GM21515 (cell line): ENCODE measurements at regions not wholly inside any gene's neighbourhood (a gene's known extent, or its start where the extent isn't known, plus 50 kb on each side); places are given as distances from the start of the nearest gene placed in this dataset.
A peak's percentile ranks its signal among the peaks of the same experiment; 100 is the strongest.
"Not testable (repeated sequence)": the region's sequence is repeated elsewhere in the genome, so short reads cannot be mapped to it uniquely, and the experiment has no call there.

ENCODE experiments used
- ATAC-seq: cut with Tn5 transposase; IDR thresholded peaks from one replicate; pipeline ENCODE4 v1.9.1; 2021; ENCODE audit not compliant: unreplicated experiment

DNA sequence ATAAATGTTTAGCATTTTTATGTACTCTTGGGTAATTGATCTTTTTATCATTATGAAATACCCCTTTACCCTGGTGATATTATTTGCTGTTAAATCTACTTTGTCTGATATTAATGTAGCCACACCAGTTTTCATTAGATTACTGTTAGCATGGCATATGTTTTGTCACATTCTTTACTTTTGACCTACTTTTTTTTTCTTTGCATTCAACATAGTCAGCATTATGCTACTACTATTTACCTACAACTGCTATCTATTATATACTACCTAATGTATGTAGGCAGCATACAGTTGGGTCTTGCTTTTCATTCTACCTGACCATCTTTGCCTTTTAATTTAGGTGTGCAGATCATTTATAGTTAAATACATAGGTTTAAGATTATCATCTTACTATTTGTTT lies 1429.6 kb upstream of the ALCAM start:
- ATAC-seq = no peak

DNA sequence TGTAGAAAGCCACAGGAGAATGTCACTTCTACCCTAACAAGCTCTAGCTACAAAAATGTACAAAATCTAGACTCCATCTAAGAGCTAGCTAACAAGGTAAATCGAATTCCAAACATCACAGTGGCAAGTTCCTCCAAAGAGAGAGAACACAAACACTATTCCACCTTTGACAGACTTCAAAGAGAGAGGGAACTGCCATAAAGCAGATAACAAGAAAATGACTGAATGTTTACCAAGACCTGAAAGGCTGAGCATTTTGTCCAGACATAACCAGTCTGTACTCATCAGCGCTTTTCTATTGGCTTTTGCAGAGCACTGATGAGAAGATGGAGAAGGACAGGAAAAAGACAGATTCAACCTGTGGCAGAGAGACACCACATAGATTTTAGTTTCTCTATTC lies 1419.6 kb upstream of the ALCAM start:
- no peak for ATAC-seq

DNA sequence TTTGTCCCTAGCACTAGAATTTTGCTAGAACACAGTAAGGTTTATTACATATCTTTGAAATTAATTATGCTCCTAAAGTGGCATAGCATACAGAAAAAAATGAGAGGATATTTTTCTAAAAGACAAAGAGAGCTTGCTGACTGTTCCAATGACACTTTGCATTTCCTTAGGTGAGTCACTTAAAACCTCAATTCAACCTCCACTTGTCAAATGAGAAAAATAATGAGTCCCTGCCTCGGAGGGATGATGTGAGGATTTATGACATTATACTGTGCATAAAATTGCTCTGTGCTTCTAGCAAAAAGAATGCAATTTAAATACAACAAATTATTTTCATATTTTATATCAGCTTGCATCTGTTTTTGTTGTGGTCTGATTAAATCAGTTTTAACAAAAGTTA lies 1417.0 kb upstream of the ALCAM start:
- no peak for ATAC-seq

DNA sequence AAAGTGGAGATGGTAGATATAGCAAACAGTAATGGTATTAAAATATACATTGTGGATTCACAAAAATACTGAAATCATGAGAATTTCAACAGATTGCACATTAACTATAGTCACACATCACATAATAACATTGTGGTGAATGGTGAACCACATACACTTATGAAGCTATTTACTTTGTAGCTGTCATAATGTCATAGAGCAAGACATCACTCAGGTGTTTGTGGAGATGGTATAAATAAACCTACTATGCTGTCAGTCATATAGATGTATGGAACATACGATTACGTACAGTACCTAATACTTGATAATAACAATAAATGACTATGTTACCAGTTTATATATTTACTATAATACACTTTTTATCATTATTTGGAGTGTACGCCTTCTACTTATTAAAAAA lies 1416.0 kb upstream of the ALCAM start:
- no peak for ATAC-seq

DNA sequence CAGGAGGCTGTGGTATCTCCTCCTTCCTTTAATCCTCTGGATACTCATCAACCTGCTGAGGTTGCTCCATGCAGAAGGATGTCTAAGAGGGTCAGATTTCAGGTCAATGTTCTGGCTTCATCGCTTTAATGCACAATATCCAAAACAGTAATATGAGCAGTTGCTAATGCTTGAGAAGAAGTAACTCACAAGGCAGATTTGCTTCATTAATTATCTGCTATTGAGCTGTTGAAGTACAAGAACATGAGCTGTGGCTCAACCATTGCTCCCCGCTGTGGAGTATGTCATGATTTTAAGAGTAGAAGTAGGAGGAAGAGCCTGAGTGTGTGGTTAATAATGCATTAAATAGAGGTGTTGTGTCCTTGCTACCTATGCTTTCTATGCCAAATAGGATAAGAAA lies 1412.9 kb upstream of the ALCAM start:
- no peak for ATAC-seq

DNA sequence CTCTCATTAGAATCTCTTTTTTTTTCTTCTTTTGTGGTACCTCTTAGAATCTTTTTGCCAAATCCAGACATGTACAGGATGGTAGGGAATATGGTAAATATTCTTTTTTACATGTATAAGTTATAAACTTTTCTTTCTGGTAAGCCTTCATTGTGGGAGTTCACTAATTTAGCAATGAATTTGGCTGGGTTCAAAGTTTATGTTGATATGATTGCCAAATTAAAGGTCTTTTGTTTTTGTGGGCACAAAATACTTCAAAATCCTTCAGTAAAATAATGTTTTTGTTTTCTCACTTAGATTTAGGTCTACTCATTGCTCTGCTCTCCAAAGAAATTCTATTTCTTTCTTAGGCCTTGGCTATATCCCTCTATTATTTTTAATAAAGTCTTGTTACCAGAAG lies 1405.9 kb upstream of the ALCAM start:
- no peak for ATAC-seq

DNA sequence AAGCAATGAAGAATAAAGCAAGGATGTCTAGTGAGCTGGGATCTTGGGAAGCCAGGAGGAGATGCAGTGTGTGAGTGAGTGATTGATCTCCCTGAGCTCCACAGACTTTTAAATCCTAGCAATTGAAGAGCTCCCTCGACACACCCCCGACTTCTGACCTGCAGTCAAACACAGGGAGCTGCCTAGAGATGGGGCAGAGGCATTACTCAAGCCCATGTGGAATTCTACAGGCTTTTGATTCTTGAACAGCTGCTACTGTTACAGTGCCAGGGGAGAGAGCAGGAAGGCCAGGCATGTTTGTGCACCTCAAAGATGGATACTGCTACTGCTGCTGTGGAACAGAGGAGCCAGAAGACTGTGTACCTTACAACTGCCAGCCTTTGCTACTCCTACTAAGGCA lies 1403.1 kb upstream of the ALCAM start:
- no peak for ATAC-seq

DNA sequence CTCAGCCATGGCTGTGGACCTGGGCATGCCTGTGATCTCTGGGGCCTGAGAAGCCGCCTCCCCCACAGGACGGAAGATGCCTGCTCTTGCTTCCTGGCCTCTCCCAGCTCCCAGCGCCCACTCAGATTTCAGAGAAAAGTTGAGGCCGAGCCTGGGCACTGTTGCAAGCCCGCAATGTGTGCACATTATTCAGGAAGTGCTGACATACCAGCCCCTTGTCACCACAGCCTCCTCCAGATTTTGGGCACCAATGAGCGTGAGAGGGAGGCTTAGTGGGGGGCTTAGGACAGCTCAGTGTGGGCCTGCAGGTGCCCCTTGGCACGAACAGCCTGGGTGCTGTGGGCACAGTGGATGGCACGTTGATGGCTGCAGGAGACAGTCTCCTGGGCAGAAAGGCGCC lies 1400.9 kb upstream of the ALCAM start:
- ATAC-seq = no peak

DNA sequence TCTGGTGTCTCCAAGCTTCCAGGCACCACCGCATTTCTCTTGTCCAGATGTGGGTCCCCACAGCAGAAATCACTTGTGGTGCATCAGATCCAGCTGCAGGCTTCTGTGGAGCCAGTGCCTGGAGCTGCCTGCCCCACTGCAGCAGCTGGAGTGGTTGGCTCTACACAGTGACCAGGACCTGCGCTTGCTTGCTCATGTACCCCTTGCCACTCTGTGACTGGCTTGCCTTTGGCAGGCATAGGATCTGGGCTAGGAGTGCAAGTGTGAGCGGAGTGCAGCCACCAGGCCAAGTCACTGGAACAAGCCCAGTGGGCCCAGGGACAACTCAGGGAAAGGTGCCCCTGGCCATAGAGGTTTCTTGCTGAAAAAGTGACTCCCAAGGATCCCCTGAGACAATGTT lies 1400.0 kb upstream of the ALCAM start:
- ATAC-seq = no peak

DNA sequence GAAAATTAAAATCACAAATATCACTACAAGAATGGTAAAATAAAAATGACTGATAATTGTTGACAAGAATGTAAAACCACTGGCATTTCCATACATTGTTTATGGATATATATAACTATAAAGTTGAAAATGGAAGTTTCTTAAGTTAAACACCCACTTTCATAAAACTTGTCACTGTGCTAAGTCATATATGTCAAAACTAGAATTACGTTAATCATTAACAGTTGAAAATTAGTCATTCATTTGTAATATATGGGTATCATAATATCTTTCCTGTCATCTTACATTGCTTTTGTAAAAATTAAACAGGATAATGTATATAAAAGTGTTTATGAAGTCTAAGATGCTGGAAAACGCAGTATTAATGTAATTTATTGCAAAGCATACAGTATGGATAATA lies 1398.6 kb upstream of the ALCAM start:
- no peak for ATAC-seq

DNA sequence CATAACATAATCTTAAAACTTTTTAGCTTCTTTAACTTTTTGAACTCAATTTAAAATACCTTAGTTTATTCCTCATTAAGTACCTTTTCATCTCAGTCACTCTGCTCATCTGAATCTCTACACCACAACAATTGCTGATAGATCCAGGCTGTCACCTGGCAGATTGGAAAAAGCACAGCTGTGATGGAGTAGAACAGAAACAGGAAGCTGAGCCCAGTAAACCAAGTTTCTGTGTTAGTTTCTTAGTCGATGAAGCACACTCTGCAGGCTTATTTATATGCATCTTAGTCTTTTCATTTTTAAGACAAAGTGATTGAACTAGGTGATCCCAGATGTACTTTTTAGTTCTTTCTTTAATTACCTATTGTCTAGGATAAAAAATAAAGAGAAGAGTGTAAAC lies 1398.0 kb upstream of the ALCAM start:
- ATAC-seq = peak; percentile 74

DNA sequence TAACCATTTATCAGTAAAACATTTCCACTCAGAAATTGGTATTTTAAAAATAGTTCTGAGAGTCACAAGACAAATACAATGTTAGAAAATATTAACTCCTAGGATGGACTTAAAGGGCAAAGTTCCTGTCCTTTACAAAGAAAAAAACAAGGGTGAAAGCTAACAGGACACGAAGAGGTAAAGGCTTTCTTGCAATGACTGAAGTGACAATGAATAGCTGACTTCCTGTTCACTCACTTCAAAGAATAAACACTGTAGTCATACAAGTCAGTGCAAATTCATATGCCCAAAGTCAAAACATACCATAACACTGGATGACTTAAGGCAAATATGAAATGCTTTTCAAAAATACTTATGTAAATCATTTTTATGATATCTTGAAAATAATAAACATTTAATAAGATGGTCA lies 1389.8 kb upstream of the ALCAM start:
- no peak for ATAC-seq

DNA sequence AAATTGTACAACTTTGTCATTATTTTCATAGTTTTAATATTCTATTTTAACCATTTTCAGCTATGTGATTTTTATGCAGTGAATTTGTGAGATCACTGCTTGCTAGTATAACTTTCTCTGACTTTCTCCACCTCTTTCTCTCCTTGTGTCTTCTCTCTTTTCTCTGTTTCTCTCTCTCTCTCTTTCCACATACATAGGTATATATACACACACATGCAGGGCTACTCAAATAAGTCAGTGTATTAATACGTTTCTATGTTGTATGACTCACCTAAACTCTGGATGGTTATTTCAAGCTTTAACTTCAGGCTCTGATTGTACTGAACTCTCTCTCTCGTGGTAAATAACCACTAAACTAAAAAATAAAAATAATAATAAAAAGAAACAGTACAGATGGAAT lies 1389.3 kb upstream of the ALCAM start:
- no peak for ATAC-seq

DNA sequence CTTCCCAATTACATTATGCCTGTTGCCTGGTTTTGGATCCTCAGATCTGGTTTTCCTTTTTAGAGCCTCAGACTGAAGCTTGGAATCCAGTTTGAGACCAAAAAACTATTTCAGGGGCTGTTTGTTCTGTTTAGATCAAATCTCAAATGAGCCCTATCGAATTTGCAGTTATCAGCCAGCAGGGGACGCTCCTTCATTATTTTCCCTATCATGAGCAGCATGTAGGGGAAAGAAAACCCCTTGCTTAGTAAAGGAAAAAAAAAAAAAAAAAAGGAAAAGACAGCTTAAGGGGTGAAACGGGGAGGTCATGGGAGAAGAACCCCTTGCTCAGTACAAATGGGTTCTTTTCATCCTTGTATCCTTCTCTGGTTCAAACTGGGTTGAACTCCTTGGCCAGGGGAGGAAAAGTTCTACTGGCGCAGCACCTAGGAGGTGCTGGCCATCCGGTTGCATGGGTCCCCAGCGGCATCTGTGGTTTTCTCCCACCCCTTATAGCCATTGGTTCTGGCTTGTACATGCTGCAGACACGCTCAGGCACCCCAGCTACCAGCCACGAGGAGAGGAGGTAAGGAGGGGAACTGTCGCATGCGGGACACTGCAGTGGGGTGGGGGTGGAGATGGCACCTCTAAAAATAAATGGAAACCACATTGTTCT lies 1375.1 kb upstream of the ALCAM start:
- no peak for ATAC-seq

DNA sequence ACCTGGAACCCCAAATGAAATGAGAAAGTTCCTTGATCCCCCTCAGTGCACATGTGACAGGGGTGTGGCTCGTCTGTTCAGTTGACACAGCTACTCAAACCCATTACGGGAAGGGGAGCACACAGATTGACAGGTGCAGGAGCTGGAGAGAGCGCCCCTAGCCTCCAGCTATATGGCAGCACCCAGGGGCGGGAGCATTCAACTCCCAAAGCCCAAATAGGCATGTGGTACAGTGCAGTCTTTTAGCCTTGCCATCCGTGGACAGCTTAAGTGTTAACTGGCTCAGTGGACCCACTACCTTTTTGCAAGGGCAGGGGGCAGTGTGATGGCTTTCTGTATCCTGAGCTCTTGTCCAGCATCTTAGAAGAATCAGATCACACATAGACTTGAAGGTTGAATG lies 1374.2 kb upstream of the ALCAM start:
- no peak for ATAC-seq

DNA sequence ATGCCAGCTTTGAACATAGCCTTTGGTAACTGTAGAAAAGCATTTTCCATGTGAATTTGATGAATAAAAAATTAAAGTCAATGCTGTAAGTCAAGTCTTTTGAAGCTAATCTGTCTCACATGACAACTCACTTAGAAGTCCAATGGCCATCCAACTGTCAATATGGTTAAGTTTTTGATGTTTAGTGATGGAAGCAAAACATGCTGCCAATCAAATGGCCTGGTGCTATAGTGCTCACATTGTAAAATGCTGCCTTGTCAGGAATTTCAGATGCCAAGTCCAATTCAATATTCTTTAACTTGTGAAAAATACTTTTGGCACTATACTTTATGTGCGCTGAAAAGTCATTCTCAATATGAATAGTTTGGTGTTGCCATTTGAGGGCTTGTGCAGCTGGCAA lies 1361.8 kb upstream of the ALCAM start:
- ATAC-seq = no peak

DNA sequence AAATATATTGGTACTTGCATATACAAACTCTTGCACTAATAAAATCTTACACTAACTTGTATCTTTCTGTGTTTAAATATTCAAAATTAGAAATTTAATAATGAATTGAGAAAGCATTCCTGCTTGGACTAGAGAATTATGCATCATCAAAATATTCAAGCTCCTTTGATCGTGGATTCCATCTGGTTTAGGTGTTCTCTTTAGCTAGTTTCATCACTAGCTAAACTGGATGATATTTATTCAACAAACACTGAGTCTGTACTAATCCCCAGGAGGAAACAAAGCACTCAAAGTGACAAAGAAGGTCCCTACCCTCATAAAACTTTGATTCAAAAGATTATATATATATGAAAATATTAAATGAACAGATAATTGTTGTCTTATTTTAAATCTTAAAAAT lies 1360.9 kb upstream of the ALCAM start:
- no peak for ATAC-seq

DNA sequence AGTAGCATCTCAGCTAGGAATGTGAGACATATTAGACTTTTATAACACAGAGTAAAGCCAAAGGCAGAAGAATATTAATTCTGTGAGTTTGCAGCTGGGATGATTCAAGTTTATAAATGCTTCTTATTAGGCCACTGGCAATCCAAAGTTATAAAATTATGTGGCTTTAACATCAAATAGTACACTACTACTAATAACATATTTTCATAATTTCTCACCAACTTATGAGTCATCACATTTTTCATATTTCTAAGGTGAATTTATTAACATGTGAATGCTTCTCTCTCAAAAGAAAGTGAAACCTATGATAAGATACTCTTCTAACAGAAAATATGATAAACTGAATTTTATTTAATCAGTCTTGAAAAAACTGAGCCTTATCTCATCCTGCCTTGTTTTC lies 1348.2 kb upstream of the ALCAM start:
- ATAC-seq = no peak

DNA sequence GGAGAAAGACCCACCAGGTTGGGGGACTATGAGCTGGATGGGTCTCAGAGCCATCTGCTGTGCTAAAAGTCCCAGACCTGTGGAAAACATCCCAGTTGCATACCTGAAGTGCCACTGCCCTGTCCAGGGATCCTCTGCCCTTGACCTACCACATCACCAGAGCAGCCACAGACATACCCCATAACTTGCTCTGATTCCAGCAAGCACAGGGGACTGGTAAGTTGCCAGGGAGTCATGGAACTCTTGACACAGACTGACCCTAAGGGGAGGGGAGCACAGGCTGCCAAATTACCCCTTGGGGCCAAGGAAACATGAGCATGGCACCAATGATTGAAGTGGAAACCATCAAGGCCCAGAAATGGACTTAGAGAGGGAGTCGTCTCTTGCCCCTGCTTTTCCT lies 1335.1 kb upstream of the ALCAM start:
- no peak for ATAC-seq

DNA sequence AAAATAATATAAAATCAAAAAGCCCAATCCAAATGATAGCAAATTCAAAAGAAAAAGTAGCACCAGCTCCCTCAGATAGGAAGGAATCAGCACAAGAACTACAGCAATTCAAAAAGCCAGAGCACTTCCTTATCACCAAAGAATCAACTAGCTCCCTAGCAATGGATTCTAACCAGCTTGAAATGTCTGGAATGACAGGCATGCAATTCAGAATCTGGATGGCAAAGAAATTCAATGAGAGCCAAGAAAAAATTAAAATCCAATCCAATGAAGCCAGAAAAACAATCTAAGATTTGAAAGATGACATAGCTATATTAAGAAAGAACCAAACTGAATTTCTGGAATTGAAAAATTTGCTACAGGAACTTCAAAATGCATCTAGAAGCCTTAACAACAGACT lies 1334.4 kb upstream of the ALCAM start:
- no peak for ATAC-seq

DNA sequence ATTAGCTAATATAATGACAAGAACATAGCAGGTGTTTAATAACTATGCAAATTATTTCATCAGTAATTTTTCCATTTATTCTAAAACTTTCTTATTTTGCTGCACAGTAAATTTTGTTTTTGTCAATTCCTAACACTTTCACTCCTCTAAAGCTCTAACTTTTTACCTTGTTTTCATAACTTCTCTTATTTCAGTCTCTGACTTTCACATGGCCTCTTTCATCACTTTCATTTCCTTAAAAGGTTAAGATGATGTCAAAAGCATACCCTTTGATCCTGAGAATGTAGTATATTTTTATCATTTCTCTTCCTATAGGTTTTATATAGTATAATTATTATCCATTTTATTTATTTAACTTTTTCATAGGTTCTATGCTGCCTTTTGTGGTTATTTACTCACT lies 1325.8 kb upstream of the ALCAM start:
- ATAC-seq = no peak

DNA sequence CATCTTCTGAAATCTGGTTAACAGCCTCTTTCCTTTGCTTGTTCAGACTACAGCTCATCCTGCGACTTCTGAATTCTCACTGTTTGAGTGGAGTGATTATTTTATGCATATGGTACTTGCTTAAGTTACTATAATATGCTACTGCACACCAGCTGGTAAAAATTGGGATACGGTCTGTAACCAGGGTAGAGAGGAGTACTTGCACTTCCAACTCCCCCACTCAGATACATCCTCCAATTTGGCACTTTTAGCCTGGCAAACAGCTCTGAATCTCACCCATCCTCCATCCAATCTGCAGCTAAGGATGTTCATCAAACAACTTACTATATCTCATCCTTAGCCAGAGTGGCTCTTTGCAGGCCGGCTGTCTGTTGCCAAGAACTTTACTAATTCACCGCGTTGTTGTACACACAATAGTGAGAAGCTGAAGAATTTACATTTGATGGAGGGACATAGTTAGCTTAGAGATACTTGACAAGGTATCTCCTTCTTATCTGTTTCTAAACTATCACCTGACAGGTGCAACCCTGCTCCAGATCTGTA lies 1323.6 kb upstream of the ALCAM start:
- not testable (repeated sequence) for ATAC-seq

DNA sequence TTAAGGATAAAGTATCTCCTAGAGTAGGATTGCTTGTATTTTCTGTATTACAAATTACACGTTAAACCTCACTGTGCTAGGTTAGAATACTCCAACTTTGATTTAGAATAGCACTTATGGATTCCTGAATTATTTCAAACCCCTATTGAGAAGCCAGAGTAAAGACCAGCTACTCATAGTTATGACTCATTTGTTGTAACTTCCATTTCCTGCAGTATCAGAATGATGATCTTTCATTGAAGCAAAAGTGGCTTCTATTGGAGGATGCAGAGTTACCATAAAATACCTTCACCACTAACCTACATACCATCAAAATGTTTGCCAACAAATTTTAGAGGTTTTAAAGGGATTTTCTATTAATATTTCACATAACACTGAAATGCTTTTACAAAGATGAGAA lies 1322.7 kb upstream of the ALCAM start:
- no peak for ATAC-seq
